ENCODE measurements at regions not wholly inside any gene's neighbourhood (a gene's known extent, or its start where the extent isn't known, plus 50 kb on each side); places are given as distances from the start of the nearest gene placed in this dataset.

DNA sequence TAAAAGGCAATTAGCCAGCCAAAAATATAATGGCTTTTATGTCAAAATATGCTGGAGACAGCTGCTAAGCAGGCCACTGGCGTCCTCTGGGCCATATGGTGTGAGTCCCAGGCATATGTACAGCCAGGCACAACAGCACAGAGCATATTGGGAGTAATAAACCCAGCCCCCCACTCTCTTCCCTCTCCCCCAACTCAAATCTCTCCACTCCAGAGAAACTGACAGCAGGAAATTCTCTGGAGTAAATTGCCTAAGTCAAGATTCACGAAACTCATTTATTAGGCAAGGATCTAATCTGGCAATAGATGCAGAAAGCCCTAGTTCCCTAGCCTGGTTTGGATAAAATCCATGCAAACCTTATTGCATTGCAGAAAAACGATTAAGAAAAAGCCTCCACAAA is 147.9 kb upstream of the SEL1L start:
- TF ChIP-seq, protein P1, sequence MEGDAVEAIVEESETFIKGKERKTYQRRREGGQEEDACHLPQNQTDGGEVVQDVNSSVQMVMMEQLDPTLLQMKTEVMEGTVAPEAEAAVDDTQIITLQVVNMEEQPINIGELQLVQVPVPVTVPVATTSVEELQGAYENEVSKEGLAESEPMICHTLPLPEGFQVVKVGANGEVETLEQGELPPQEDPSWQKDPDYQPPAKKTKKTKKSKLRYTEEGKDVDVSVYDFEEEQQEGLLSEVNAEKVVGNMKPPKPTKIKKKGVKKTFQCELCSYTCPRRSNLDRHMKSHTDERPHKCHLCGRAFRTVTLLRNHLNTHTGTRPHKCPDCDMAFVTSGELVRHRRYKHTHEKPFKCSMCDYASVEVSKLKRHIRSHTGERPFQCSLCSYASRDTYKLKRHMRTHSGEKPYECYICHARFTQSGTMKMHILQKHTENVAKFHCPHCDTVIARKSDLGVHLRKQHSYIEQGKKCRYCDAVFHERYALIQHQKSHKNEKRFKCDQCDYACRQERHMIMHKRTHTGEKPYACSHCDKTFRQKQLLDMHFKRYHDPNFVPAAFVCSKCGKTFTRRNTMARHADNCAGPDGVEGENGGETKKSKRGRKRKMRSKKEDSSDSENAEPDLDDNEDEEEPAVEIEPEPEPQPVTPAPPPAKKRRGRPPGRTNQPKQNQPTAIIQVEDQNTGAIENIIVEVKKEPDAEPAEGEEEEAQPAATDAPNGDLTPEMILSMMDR (IDR thresholded peaks at IDR 0.05; ENCODE audit: insufficient read depth, missing control alignments), result no peak
- DNase-seq (ENCODE audit: insufficient read length, low spot score) (no peak), FAIRE-seq (no peak)

DNA sequence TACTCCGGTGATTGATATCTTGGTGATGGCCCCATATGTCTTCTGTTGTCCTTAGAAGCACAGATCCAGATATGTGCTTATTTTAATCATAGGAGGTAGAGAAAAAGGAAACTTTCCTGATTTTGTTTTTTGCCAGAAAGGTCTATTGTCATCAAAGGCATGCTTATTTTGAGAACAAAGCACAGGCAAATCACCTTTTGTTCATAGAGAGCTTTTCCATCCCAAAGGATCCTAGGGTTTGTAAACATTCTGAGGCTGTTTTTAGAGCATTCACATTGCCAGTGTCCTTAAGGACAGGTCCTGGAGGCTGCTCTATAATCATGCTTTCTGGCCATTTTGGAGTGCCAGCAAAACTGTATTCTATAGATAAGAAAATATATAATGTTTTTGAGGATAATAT is 148.5 kb upstream of the SEL1L start:
- no peak for DNase-seq (ENCODE audit: insufficient read length, low spot score)
- no peak for FAIRE-seq
- TF ChIP-seq, protein P1 (IDR thresholded peaks at IDR 0.05; ENCODE audit: insufficient read depth, missing control alignments), result no peak

DNA sequence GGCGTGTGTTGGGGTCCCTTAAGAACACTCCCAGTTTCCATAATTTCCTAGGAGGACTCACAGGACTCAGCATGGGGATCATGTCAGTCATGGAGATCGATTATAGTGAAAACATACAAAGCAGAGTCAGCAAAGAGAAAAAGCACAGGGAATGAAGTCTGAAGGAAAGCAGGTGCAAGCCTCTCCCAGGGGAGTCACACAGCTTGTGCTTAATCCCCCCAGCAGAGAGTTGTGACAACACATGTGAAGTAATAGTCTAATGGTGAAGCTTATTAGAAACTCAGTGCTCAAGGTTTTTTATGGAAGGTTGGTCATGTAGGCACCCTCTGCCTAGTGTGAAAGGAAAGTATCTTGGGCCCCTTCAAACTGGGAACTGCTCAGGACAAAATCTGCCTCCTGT is 149.0 kb upstream of the SEL1L start:
- DNase-seq (ENCODE audit: insufficient read length, low spot score), result no peak
- TF ChIP-seq, protein P1 (IDR thresholded peaks at IDR 0.05; ENCODE audit: insufficient read depth, missing control alignments), result no peak
- FAIRE-seq, result peak; percentile 92

DNA sequence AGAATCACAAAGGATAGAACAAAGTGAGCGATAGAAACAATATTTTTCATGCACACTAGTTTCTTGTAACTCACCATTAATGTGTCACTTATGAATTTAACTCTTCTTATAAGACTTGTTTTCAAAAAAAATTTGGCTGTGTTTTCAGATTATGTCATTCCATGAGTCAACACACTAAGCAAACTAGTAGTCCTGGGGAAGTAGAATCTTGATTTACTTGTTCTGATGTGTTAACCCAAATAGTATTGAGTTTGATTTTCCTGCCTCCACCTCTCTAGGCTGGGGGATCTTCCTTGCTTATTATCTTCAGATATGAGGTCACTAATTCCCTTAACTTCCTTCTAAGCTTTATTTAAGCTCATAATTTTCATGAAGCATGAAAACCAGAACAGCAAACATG is 151.0 kb upstream of the SEL1L start:
- TF ChIP-seq, protein P1 (IDR thresholded peaks at IDR 0.05; ENCODE audit: insufficient read depth, missing control alignments), result no peak
- peak; percentile 11 for FAIRE-seq
- no peak for DNase-seq (ENCODE audit: insufficient read length, low spot score)

DNA sequence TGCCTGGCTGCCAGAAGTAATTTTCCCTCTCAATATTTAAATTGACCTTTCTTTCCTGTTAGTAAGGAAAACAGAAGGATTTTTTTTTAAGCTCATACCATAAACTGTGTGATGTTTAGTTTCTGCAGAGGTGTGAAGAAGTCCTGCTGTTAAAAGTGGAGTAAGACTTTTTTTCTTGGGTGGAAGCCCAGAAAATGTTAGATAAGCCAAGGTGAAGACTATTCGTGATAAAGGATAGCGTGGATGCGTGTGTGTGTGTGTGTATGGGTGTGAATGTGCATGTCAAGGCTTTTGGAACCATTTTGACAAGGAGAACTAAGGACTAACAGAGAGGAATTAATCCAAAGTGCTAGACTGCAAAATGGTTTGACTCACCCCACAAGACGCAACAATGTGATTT is 152.9 kb upstream of the SEL1L start:
- TF ChIP-seq, protein P1 (IDR thresholded peaks at IDR 0.05; ENCODE audit: insufficient read depth, missing control alignments), result no peak
- no peak for FAIRE-seq

DNA sequence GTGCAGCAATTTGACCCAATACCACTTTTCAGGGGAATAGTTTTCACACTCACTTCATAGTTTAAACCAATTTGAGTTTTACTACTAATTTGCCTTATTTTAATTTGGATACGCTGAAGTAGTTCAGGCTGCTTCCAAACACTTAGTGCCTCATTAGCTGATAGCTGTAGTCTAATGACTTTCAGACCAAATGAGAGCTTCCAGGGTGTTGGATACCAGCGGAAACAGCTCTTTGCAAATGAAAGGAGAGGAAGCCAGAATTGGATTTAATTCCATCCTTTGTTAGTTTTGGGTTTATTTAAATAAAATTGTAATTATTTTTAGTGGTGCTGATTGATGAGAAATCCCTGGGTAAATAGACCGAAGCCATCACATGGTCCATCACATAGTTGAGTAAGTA is 158.3 kb upstream of the SEL1L start:
- FAIRE-seq, result no peak
- DNase-seq (ENCODE audit: insufficient read length, low spot score), result no peak
- TF ChIP-seq, protein P1 (IDR thresholded peaks at IDR 0.05; ENCODE audit: insufficient read depth, missing control alignments), result no peak

More for the DNA sequence above, 152.9 kb upstream of the SEL1L start:
- DNase-seq (ENCODE audit: insufficient read length, low spot score), result no peak

DNA sequence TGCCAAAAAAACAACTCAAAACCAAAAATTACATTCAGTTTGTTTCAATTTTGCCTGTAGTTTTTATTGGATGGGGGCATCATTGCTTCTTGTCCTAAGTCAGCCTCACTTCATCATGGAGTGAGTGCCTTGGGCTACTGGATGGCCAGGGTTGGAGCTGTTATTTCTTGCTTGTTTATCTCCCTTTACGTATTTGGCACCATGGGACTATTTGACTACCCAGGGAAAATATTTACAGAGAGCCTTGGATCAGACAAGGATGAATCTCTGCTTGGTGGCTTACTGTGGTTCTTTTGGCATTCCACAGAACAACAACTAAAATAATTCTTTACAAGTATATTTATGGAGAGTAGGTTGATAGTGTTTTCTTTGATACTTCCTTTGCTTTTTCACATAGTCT is 160.8 kb upstream of the SEL1L start:
- DNase-seq (ENCODE audit: insufficient read length, low spot score) (no peak), FAIRE-seq (no peak)
- TF ChIP-seq, protein P1 (IDR thresholded peaks at IDR 0.05; ENCODE audit: insufficient read depth, missing control alignments), result no peak
